Spinal cord (tissue), 9 donors: ENCODE measurements at regions not wholly inside any gene's neighbourhood (a gene's known extent, or its start where the extent isn't known, plus 50 kb on each side); places are given as distances from the start of the nearest gene placed in this dataset.

Experiments
- DNase-seq, 6 donors: peaks; one replicate each; pipeline versions ENCODE4 v3.0.0 to v3.0.0-alpha.2; 2013 to 2015; ENCODE audit warnings: low spot score in 6 of 6, low read depth in 4 of 6
- H3K27ac ChIP-seq: one replicate; pipeline ENCODE4 v1.5.1; 2013; ENCODE audit warnings: low read depth, low read length, control low read depth
- H3K27me3 ChIP-seq: one replicate; pipeline ENCODE4 v1.6.1; 2013; ENCODE audit warnings: low read length; ENCODE audit not compliant: control insufficient read depth, insufficient read depth
- H3K36me3 ChIP-seq: one replicate; pipeline ENCODE4 v1.6.1; 2013; ENCODE audit warnings: low read length; ENCODE audit not compliant: control insufficient read depth, insufficient read depth
- H3K4me1 ChIP-seq: one replicate; pipeline ENCODE4 v1.6.1; 2013; ENCODE audit warnings: low read length; ENCODE audit not compliant: control insufficient read depth, insufficient read depth
- H3K4me3 ChIP-seq: one replicate; pipeline ENCODE4 v1.5.1; 2013; ENCODE audit warnings: low read depth, low read length, control low read depth
- H3K9me3 ChIP-seq: one replicate; pipeline ENCODE4 v1.6.1; 2013; ENCODE audit warnings: low read length; ENCODE audit not compliant: control insufficient read depth, insufficient read depth
- WGBS: methylation state at CpG from one replicate; pipeline ENCODE4 v1.1.5; 2013; ENCODE audit warnings: missing lambda C conversion rate; ENCODE audit not compliant: insufficient coverage; 5-methylcytosine and 5-hydroxymethylcytosine counted together
- donor health status: healthy.

DNA sequence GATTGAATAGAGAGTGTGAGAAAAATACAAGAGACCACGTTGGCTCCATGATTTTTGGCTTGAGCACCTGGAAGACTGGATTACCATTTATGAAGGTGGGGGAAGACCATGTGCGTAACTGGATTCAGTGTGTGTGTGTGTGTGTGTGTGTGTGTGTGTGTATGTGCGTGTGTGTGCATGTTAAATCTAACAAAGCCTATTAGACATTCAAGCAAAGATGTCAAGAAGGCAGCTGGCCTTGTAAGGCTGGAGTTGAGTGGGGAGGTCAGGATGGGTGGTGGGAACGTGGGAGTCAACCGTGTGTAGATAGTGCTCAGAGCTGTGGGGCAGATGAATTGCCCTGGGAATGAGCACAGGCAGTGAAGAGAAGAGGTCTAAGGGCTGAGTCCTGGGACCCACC, 293.8 kb upstream of the POU3F1 start:
- Histone ChIP-seq H3K9me3 (no peaks in the 10 kb centered on the region), H3K27ac (no peak overlapping the region), H3K4me1 (peaks cover 5% of the 10 kb centered on the region), H3K36me3 (no peaks in the 10 kb centered on the region), H3K4me3 (no peak overlapping the region), H3K27me3 (peaks cover 12% of the 10 kb centered on the region)
- DNase-seq = no peak
- 92% methylated on average over 3 of the region's 5 CpGs for WGBS

DNA sequence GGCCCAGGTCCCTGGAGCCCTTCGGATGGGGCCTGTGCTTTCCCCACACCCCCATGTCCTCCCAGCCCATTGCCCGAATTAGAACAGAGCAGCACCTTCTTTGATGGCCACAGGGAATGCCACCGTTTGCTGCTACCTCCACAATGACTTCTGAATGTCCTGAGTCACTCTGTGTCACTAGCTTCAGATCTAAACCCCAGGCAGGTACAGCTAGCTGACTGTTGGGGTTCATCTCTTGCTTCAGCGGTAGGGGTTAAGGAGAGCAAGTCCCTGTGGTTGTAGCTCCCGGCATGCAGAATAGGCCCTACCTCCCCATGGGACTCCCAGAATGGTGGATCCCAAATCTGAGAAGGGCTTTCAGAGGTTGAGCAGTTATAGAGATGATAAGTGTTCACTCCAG, 291.1 kb upstream of the POU3F1 start:
- Histone ChIP-seq H3K36me3 (no peaks in the 10 kb centered on the region), H3K4me1 (peaks cover 5% of the 10 kb centered on the region), H3K4me3 (no peak overlapping the region), H3K9me3 (no peaks in the 10 kb centered on the region), H3K27me3 (peaks cover 24% of the 10 kb centered on the region), H3K27ac (no peak overlapping the region)
- DNase-seq = no peak
- 88% methylated on average over 5 of the region's 5 CpGs for WGBS

DNA sequence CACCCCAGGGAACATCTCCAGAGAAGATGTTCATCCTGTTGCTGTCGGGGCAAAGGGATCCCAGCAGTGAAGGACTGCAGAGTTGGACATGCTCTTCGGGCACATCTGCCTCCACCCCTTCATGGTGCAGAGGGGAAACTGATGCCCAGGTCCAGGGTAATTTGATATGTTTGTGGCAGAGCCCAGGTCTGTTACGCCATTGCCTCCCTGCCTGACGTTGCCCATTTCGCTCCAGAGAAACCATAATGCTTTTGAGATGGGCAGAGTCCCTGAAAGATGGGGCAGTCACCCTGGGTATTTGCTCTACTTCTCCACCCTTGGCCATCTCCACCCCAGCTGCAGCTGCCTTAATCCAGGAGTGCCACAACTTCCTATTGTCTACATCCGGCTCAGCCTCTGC, 290.4 kb upstream of the POU3F1 start:
- H3K27me3 ChIP-seq = peaks cover 29% of the 10 kb centered on the region
- WGBS = 91% methylated on average over 3 of the region's 6 CpGs

DNA sequence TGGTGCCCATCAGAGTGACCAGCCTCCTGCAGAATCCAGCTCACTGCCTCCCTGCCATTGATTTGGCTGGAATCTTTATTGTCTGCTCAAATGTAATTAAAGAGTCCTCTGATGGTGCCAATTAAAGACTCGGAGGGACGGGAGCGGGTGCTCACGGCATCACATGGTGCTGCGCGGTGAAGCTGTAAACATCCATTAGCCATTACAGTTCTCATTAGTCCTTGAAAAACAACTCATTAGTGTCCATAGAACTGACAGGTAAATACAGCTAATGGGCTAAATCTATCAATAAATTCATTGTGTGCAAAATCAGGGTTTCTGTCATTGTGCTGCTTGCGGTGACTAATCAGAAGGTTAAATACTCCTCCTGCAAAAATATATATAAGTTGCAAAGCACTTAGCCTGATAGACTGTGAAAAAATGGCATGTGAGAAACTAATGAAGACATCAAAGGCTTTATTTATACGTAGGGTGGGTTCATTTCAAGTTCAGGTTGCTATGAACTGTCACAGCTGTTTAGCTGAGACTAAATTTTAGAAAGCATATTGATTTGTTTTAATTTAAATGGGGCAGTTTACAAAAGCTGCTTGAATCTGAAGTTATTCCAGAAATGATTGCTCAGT, 289.8 kb upstream of the POU3F1 start:
- H3K27me3 ChIP-seq = peaks cover 32% of the 10 kb centered on the region
- H3K27ac ChIP-seq = no peak overlapping the region
- H3K9me3 ChIP-seq = no peaks in the 10 kb centered on the region
- H3K36me3 ChIP-seq = no peaks in the 10 kb centered on the region
- H3K4me1 ChIP-seq = peaks cover 5% of the 10 kb centered on the region
- 36% methylated on average over 7 of the region's 8 CpGs for WGBS
- DNase-seq = peak in 2 of 6 donors; percentile 39 to 77
- H3K4me3 ChIP-seq = no peak overlapping the region

More for the DNA sequence above, 290.4 kb upstream of the POU3F1 start:
- no peak overlapping the region for H3K27ac ChIP-seq
- H3K4me1 ChIP-seq = peaks cover 5% of the 10 kb centered on the region
- H3K36me3 ChIP-seq = no peaks in the 10 kb centered on the region
- no peak overlapping the region for H3K4me3 ChIP-seq
- no peak for DNase-seq
- H3K9me3 ChIP-seq = no peaks in the 10 kb centered on the region

DNA sequence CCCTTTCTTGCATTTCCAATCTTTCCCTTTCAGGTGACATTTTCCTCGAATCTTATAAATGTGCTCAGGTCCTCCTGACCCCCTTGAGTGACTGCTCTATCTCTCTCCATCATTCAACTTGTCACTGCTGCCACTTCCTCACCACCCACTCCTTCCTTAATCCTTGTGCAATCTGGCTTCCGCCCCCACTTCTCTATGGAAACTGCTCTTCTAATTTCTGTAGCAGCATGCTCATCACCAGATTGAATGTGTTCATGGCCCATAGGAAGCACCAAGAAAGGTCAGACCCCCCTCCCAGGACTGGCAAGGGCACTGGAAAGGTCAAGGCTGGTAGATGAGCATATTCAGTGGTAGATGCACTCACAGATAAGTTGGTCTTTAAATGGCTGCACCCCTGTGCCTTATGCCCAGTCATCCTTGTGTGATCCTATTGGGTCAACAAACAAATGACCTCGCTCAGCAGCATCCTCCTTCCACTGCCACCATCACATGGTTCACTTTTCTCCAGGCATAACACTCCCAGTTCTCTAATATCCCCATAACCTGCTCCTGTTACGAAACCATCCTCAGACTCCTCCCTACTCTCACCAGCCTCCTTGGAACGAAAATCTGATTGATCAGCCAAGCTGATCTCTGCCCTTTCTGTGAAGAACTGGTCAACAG, 288.5 kb upstream of the POU3F1 start:
- Histone ChIP-seq H3K27ac (no peak overlapping the region), H3K36me3 (no peaks in the 10 kb centered on the region), H3K9me3 (no peaks in the 10 kb centered on the region), H3K4me1 (peaks cover 5% of the 10 kb centered on the region), H3K27me3 (peaks cover 34% of the 10 kb centered on the region), H3K4me3 (no peak overlapping the region)
- no peak for DNase-seq
- 83% methylated on average over 5 of the region's 5 CpGs for WGBS

DNA sequence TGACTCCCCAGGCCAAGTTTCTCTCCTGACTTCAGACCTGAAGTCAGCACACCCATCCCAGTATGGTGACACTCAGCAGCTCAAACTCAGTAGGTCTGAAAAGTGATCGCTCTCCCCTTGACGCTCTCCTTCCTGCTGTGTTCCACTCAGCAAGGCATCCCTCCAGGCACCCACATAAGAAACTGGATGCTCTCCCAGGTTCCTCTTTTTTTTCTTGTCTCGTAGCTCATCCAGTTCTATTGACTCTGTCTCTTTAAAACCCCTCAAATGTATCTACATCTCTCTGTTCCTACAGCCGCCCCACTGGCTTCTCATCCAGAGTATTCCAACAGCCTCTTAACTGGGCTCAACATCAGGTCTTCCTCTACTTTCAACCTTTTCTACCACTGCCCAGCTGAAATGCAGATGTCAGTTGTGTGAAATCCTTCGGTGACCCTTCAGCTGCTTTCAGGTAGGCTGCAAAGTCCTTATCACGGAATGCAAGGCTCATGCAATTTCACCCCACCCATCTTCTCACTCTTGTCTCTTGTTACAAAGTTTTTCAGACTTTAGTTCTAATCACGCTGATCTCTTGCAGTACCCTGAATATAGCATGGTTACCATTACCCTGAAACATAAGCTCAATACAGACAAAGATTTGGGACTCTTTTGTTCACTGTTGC, 286.2 kb upstream of the POU3F1 start:
- 93% methylated on average over 7 of the region's 7 CpGs for WGBS
- Histone ChIP-seq H3K27me3 (peaks cover 34% of the 10 kb centered on the region), H3K4me1 (peaks cover 15% of the 10 kb centered on the region), H3K27ac (no peak overlapping the region), H3K36me3 (no peaks in the 10 kb centered on the region), H3K9me3 (no peaks in the 10 kb centered on the region), H3K4me3 (no peak overlapping the region)
- DNase-seq = no peak

DNA sequence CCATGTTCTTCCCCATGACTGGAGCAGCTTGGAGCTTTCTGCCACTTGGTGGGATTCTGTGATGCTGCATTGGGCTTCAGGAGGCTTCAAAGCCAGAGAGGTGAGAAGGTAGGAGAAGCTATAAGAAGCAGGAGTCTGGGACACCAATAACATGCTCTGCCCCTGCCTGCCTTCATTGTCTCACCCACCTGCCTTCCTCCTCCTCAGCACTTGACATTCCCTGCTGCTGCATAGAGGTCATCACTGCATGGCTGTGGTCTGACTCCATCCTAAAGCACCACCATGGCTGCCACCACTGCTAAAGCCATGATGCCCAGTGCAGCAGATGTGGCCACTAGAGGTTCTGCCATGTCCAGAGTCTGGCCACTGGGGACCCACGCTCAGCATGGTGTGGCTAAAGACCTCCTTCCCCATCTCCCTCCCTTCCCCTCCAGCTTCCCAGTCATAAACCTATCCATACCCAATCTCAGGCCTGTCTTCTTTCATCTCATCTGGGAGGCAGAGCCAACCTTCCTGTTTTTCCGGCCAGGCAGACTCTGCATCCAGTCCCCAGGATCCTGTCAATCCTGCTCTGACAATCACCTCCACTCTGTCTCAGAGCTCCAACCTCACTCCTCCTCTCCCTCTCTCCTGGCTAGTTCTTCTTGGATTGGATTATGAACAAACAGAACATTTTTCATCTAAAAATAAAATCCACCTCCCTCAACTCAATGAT, 285.1 kb upstream of the POU3F1 start:
- no peak overlapping the region for H3K27ac ChIP-seq
- peaks cover 27% of the 10 kb centered on the region for H3K27me3 ChIP-seq
- WGBS = 92% methylated on average over 2 of the region's 2 CpGs
- H3K9me3 ChIP-seq = no peaks in the 10 kb centered on the region
- H3K4me3 ChIP-seq = no peak overlapping the region
- no peak for DNase-seq
- no peaks in the 10 kb centered on the region for H3K36me3 ChIP-seq
- H3K4me1 ChIP-seq = peaks cover 24% of the 10 kb centered on the region

DNA sequence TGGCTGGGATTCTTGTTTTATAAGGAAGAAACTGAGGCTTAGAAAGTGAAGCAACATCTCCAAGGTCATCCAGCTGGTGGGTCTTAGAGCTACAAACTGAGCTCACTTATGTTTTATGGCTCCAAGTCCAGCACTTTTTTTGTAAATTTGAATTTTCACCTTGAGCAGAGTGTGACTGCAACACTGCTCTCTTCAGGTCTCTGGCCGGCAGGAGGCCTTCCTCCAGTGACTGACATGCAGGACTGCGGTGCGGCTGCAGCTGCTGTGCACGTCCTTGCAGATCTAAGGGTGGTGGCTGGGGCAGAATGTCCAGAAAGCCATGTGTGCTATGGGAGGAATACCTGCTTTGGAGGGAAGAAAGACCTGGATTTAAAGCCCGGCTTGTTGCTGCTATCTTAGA, 284.2 kb upstream of the POU3F1 start:
- Histone ChIP-seq H3K27me3 (peaks cover 23% of the 10 kb centered on the region), H3K4me3 (no peak overlapping the region), H3K36me3 (no peaks in the 10 kb centered on the region), H3K9me3 (no peaks in the 10 kb centered on the region), H3K4me1 (peaks cover 19% of the 10 kb centered on the region), H3K27ac (no peak overlapping the region)
- 97% methylated on average over 4 of the region's 5 CpGs for WGBS
- DNase-seq = no peak

DNA sequence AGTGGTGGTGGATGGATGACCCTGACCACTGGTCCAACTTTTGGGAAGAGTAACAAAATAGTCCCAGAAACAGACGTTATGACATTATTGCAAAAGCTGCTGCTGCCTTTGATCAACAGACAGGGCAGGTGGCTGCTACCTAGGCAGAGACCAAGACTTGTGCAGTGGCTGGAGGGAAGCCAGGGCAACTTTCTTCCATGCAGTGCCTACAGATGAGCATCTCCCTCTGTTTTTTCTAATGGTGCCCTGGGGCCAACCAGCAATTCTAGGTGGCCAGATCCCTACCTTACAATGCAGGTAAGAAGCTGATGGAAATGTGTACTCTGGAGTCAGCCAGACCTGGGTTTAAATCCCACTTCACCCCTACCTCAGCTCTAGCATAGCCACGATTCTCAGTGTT, 283.1 kb upstream of the POU3F1 start:
- DNase-seq = no peak
- no peak overlapping the region for H3K4me3 ChIP-seq
- 88% methylated on average over 1 of the region's 2 CpGs for WGBS

More for the DNA sequence above, 283.1 kb upstream of the POU3F1 start:
- Histone ChIP-seq H3K27me3 (peaks cover 21% of the 10 kb centered on the region), H3K27ac (no peak overlapping the region), H3K9me3 (no peaks in the 10 kb centered on the region), H3K4me1 (peaks cover 19% of the 10 kb centered on the region), H3K36me3 (no peaks in the 10 kb centered on the region)
